Gastrocnemius medialis (tissue), 4 donors: ENCODE measurements at regions not wholly inside any gene's neighbourhood (a gene's known extent, or its start where the extent isn't known, plus 50 kb on each side); places are given as distances from the start of the nearest gene placed in this dataset.

Experiments used
- POLR2A ChIP-seq, 2 donors: fragments of 450-650 bp; IDR thresholded peaks; one replicate each; pipeline ENCODE4 v1.6.1; 2017; ENCODE audit warnings: antibody characterized with exemption in 2 of 2, mild to moderate bottlenecking in 2 of 2, moderate library complexity in 2 of 2
- TF ChIP-seq, protein P1 (sequence below), 5 experiments: fragments of 450-650 bp in 3 of 5; fragments of 200-600 bp in 2 of 5; sonication (generic) in 2 of 5; IDR thresholded peaks in 4 of 5; conservative IDR thresholded peaks in 1 of 5; 1 replicate in 4 of 5; 2 replicates in 1 of 5; pipeline ENCODE4 v1.5.1; 2016 to 2019; ENCODE audit warnings: antibody characterized with exemption in 5 of 5, mild to moderate bottlenecking in 3 of 5, moderate library complexity in 3 of 5

DNA sequence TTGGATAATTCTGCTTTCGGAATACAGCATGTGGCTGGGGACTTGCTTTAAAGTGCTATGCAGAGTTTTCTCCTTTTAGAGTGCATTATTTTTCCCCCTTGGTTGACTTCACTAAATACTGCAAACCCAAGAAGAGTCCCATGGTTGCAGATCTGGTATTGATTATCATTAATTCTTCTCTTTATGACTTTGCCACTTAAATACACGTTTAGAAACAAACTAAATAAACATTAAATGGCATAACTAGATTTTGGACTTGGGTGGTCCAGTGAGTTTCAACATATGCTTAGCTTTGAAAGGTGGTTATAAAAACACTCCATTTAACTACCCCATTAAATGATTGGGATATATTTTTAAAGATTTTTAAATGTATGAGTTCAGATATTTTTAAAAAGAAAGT, 279.2 kb downstream of the SOX4 start:
- TF ChIP-seq, protein P1, sequence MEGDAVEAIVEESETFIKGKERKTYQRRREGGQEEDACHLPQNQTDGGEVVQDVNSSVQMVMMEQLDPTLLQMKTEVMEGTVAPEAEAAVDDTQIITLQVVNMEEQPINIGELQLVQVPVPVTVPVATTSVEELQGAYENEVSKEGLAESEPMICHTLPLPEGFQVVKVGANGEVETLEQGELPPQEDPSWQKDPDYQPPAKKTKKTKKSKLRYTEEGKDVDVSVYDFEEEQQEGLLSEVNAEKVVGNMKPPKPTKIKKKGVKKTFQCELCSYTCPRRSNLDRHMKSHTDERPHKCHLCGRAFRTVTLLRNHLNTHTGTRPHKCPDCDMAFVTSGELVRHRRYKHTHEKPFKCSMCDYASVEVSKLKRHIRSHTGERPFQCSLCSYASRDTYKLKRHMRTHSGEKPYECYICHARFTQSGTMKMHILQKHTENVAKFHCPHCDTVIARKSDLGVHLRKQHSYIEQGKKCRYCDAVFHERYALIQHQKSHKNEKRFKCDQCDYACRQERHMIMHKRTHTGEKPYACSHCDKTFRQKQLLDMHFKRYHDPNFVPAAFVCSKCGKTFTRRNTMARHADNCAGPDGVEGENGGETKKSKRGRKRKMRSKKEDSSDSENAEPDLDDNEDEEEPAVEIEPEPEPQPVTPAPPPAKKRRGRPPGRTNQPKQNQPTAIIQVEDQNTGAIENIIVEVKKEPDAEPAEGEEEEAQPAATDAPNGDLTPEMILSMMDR (IDR thresholded peaks at IDR 0.05 in 4 of 5, conservative IDR thresholded peaks at IDR 0.05 in 1 of 5), result no peak
- TF ChIP-seq POLR2A (IDR thresholded peaks at IDR 0.05), result no peak
